Small intestine (tissue), 7 donors: ENCODE measurements at regions not wholly inside any gene's neighbourhood (a gene's known extent, or its start where the extent isn't known, plus 50 kb on each side); places are given as distances from the start of the nearest gene placed in this dataset.

Experiments used
- DNase-seq, 2 donors: peaks; one replicate each; pipeline versions ENCODE4 v3.0.0 to v3.0.0-alpha.2; 2013
- FAIRE-seq: peaks from 2 replicates; lab custom pipeline; 2012; peaks lifted over from hg19 to GRCh38; lab: Jason Lieb, UNC
- H3K27ac ChIP-seq, 3 donors: one replicate each; pipeline ENCODE4 v1.5.1; 2013; ENCODE audit warnings: low read length in 2 of 3, mild to moderate bottlenecking in 2 of 3, control low read depth in 1 of 3, inconsistent platforms in 1 of 3, low read depth in 1 of 3, moderate library complexity in 1 of 3
- H3K27me3 ChIP-seq, 3 donors: one replicate each; pipeline ENCODE4 v1.6.1; 2013; ENCODE audit warnings: low read length in 3 of 3, inconsistent platforms in 1 of 3; ENCODE audit not compliant: control insufficient read depth in 3 of 3, insufficient read depth in 3 of 3
- H3K36me3 ChIP-seq, 3 donors: one replicate each; pipeline ENCODE4 v1.6.1; 2013; ENCODE audit warnings: low read length in 3 of 3, inconsistent platforms in 1 of 3, low read depth in 1 of 3, mild to moderate bottlenecking in 1 of 3, moderate library complexity in 1 of 3; ENCODE audit not compliant: control insufficient read depth in 3 of 3, insufficient read depth in 2 of 3
- H3K4me1 ChIP-seq, 3 donors: one replicate each; pipeline ENCODE4 v1.6.1; 2013; ENCODE audit warnings: low read length in 2 of 3, inconsistent platforms in 1 of 3, low read depth in 1 of 3, mild to moderate bottlenecking in 1 of 3, moderate library complexity in 1 of 3; ENCODE audit not compliant: control insufficient read depth in 3 of 3, insufficient read depth in 2 of 3
- H3K4me3 ChIP-seq, 3 donors: one replicate each; pipeline ENCODE4 v1.5.1; 2013; ENCODE audit warnings: low read length in 3 of 3, control low read depth in 1 of 3, inconsistent platforms in 1 of 3, low read depth in 1 of 3, mild to moderate bottlenecking in 1 of 3, moderate library complexity in 1 of 3
- H3K9me3 ChIP-seq, 2 donors: one replicate each; pipeline ENCODE4 v1.6.1; 2013; ENCODE audit warnings: low read depth in 1 of 2, low read length in 1 of 2; ENCODE audit not compliant: control insufficient read depth in 2 of 2, insufficient read depth in 1 of 2
- WGBS, 3 donors: extraction: QIAGEN DNeasy Blood & Tissue Kit; methylation state at CpG; one replicate each; pipeline ENCODE4 v1.1.7; 2013; 5-methylcytosine and 5-hydroxymethylcytosine counted together
- donor health status: healthy with polysubstance abuse.
- donor health status: control.
- donor health status: control.
- donor health status: Bipolar disorder and iron deficiency.
- donor health status: healthy.

DNA sequence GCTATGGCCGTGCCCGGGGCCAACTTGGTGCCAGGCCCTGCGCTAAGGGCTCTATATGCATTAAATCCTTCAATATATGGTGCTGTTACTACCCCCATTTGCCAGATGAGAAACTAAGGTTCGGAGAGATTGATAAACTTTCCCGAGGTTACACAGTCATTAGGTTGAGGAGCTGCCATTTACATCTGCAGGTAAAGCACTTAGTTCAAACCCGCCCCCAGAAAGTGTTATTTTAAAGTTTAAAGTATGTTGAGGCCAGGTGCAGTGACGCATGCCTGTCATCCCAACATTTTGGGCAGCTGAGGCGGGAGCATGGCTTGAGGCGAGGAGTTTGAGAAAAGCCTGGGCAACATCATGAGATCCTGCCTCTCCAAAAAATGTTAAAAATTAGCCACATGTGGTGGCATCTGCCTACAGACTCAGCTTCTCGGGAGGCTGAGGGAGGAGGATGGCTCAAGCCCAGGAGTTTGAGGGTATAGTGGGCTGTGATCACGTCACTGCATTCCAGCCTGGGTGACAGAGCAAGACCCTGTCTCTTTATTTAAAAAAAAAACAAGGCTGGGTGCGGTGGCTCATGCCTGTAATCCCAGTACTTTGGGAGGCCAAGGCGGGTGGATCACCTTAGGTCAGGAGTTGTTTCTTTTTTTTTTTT lies 264.7 kb downstream of the PARN start:
- 86 to 93% (median 89%) methylated on average over 13 of the region's 13 CpGs for WGBS, 3 donors
- Histone ChIP-seq H3K27me3 (peaks cover 0 to 2% (median 0%) of the 10 kb centered on the region in 3 donors), H3K9me3 (no peaks in the 10 kb centered on the region), H3K4me3 (no peak overlapping the region), H3K4me1 (no peaks in the 10 kb centered on the region), H3K36me3 (no peaks in the 10 kb centered on the region), H3K27ac (no peak overlapping the region)
- DNase-seq (no peak), FAIRE-seq (no peak)

- peak in 1 of 2 donors; percentile 41 for DNase-seq
- WGBS, 3 donors, result 42 to 65% (median 56%) methylated on average over 29 of the region's 29 CpGs
- FAIRE-seq, result no peak
Measured at GRCh38 chr16:14364386-14365199, 265.5 kb downstream of the PARN start.

DNA sequence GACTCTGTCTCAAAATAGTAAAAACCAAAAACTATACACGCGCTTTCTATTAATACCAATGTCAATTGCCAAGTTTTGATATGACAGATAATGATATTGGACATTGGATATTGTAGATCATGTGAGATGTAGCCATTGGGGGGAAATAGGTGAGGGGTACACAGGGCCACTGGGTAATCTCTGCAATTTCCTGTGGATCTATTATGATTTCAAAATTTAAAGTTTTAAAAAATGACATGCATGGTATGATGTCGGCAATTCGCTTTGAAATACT lies 266.0 kb downstream of the PARN start:
- no peak overlapping the region for H3K4me3 ChIP-seq
- H3K4me1 ChIP-seq, result no peaks in the 10 kb centered on the region
- 70 to 81% (median 72%) methylated on average over 4 of the region's 4 CpGs for WGBS, 3 donors
- DNase-seq, result no peak
- no peaks in the 10 kb centered on the region for H3K9me3 ChIP-seq
- FAIRE-seq, result no peak
- H3K27me3 ChIP-seq, result no peaks in the 10 kb centered on the region
- no peak overlapping the region for H3K27ac ChIP-seq
- no peaks in the 10 kb centered on the region for H3K36me3 ChIP-seq

More at GRCh38 chr16:14364386-14365199, 265.5 kb downstream of the PARN start:
- H3K27me3 ChIP-seq, result no peaks in the 10 kb centered on the region
- no peaks in the 10 kb centered on the region for H3K9me3 ChIP-seq
- H3K4me1 ChIP-seq, result no peaks in the 10 kb centered on the region
- H3K4me3 ChIP-seq, result no peak overlapping the region
- no peak overlapping the region for H3K27ac ChIP-seq
- H3K36me3 ChIP-seq, result no peaks in the 10 kb centered on the region

DNA sequence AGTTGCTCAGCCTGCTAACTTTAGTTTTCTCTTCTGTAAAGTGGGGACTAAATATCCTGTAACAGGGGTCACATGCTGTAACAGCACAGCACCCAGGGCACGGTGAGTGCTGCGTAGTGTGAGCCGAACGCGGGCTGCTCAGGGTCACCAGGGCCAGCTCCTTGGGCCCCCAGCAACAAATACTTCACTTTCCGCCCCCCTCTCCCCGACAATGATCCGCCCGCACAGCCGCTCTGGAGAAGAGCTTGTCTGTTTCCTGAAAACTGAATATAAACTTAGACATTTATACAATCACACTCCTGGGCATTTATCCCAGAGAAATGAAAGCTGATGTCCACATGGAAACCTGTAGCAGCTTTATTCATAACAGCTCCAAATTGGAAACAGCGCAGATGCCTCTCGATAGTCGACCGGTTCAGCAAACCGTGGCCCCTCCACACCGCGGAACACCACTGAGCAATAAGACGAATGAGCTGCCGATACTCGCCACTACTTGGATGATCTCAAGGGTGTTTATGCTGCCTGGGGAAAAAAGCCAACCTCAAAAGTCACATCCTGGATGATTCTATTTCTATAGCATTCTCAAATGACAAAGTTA lies 267.2 kb downstream of the PARN start:
- DNase-seq, result no peak
- no peak for FAIRE-seq
- 59 to 89% (median 85%) methylated on average over 20 of the region's 20 CpGs for WGBS, 3 donors
- no peak overlapping the region for H3K4me3 ChIP-seq
- H3K27ac ChIP-seq, result no peak overlapping the region
- H3K4me1 ChIP-seq, result no peaks in the 10 kb centered on the region
- no peaks in the 10 kb centered on the region for H3K27me3 ChIP-seq
- H3K9me3 ChIP-seq, result no peaks in the 10 kb centered on the region
- no peaks in the 10 kb centered on the region for H3K36me3 ChIP-seq

- Histone ChIP-seq H3K36me3 (no peaks in the 10 kb centered on the region), H3K9me3 (no peaks in the 10 kb centered on the region), H3K27me3 (peaks cover 0 to 3% (median 0%) of the 10 kb centered on the region in 3 donors), H3K4me1 (no peaks in the 10 kb centered on the region), H3K27ac (no peak overlapping the region), H3K4me3 (no peak overlapping the region)
- FAIRE-seq (no peak), DNase-seq (no peak)
- 85 to 91% (median 89%) methylated on average over 7 to 8 of the region's 8 CpGs for WGBS, 3 donors
Measured at GRCh38 chr16:14360326-14361037, 269.6 kb downstream of the PARN start.

GRCh38 chr16:14358697-14359305 lies 271.3 kb downstream of the PARN start:
- Histone ChIP-seq H3K36me3 (no peaks in the 10 kb centered on the region), H3K27me3 (peaks cover 0 to 3% (median 0%) of the 10 kb centered on the region in 3 donors), H3K9me3 (no peaks in the 10 kb centered on the region), H3K4me1 (no peaks in the 10 kb centered on the region), H3K4me3 (no peak overlapping the region), H3K27ac (no peak overlapping the region)
- no peak for DNase-seq
- 64 to 72% (median 65%) methylated on average over 4 of the region's 4 CpGs for WGBS, 3 donors
- no peak for FAIRE-seq

- no peak overlapping the region for H3K4me3 ChIP-seq
- DNase-seq, result no peak
- no peak for FAIRE-seq
- H3K36me3 ChIP-seq, result no peaks in the 10 kb centered on the region
- WGBS, 3 donors, result 51 to 64% (median 54%) methylated on average over 6 of the region's 6 CpGs
- H3K9me3 ChIP-seq, result no peaks in the 10 kb centered on the region
- H3K27me3 ChIP-seq, result peaks cover 0 to 3% (median 0%) of the 10 kb centered on the region in 3 donors
- no peak overlapping the region for H3K27ac ChIP-seq
- H3K4me1 ChIP-seq, result no peaks in the 10 kb centered on the region
Measured at GRCh38 chr16:14357328-14357727, 272.7 kb downstream of the PARN start.

DNA sequence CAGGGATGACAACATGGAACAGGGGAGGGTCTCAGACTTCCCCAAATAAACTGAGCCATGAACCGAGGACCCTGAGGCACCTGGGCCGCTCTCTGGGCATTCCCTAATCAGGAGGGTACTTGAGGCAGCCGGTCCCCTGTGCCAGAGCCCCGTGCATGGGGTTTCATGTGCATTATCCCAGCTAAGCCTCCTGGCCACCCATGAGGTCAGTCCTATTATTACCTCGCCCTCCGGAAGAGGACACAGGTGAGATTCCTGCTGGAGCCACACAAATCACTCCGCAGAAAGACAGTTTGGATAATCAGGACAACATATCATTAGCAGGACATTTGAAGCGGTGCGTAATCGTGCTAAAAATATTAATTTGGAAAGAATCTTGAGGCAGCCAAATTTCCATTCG lies 274.0 kb downstream of the PARN start:
- 77 to 83% (median 80%) methylated on average over 10 to 11 of the region's 11 CpGs for WGBS, 3 donors
- Histone ChIP-seq H3K9me3 (no peaks in the 10 kb centered on the region), H3K4me3 (no peak overlapping the region), H3K4me1 (no peaks in the 10 kb centered on the region), H3K27ac (no peak overlapping the region), H3K36me3 (no peaks in the 10 kb centered on the region), H3K27me3 (peaks cover 0 to 3% (median 0%) of the 10 kb centered on the region in 3 donors)
- no peak for FAIRE-seq
- DNase-seq, result no peak
